Stomach smooth muscle (tissue), 2 donors: ENCODE measurements at regions not wholly inside any gene's neighbourhood (a gene's known extent, or its start where the extent isn't known, plus 50 kb on each side); places are given as distances from the start of the nearest gene placed in this dataset.
"Not testable (repeated sequence)": the region's sequence is repeated elsewhere in the genome, so short reads cannot be mapped to it uniquely, and the experiment has no call there.

Experiments
- H3K27ac ChIP-seq: one replicate; pipeline ENCODE4 v1.7.0; 2013; ENCODE audit warnings: mild to moderate bottlenecking, low read length, inconsistent platforms
- H3K27me3 ChIP-seq, 2 donors: one replicate each; pipeline ENCODE4 v1.7.0; 2013; ENCODE audit warnings: low read length in 2 of 2; ENCODE audit not compliant: insufficient read depth in 2 of 2, control insufficient read depth in 1 of 2
- H3K36me3 ChIP-seq, 2 donors: one replicate each; pipeline ENCODE4 v1.7.0; 2013; ENCODE audit warnings: low read length in 2 of 2; ENCODE audit not compliant: control insufficient read depth in 2 of 2, insufficient read depth in 2 of 2
- H3K4me1 ChIP-seq: one replicate; pipeline ENCODE4 v1.7.0; 2013; ENCODE audit warnings: low read length; ENCODE audit not compliant: control insufficient read depth, insufficient read depth
- H3K4me3 ChIP-seq, 2 donors: one replicate each; pipeline ENCODE4 v1.7.0; 2013; ENCODE audit warnings: low read length in 2 of 2
- H3K9ac ChIP-seq, 2 donors: one replicate each; pipeline ENCODE4 v1.7.0; 2013; ENCODE audit warnings: low read length in 2 of 2, mild to moderate bottlenecking in 1 of 2
- H3K9me3 ChIP-seq, 2 donors: one replicate each; pipeline ENCODE4 v1.7.0; 2013; ENCODE audit warnings: low read length in 2 of 2; ENCODE audit not compliant: control insufficient read depth in 2 of 2
- donor health status: healthy.
- donor health status: Pancreatic carcinoma.

- not testable (repeated sequence) for H3K4me3 ChIP-seq
- H3K4me1 ChIP-seq = peaks cover 25% of the 10 kb centered on the region
Observed at GRCh38 chr16:29285151-29285885, 121.2 kb downstream of the NPIPB11 start.

GRCh38 chr16:29284723-29285122 lies 121.8 kb downstream of the NPIPB11 start:
- H3K9me3 ChIP-seq, H3K27me3 ChIP-seq, H3K36me3 ChIP-seq, H3K4me3 ChIP-seq, H3K27ac ChIP-seq, H3K9ac ChIP-seq: not testable (repeated sequence)
- peaks cover 21% of the 10 kb centered on the region for H3K4me1 ChIP-seq

More at GRCh38 chr16:29285151-29285885, 121.2 kb downstream of the NPIPB11 start:
- H3K27me3 ChIP-seq, H3K9me3 ChIP-seq, H3K36me3 ChIP-seq, H3K27ac ChIP-seq, H3K9ac ChIP-seq: not testable (repeated sequence)

GRCh38 chr16:29284159-29284558 lies 122.4 kb downstream of the NPIPB11 start:
- H3K4me1 ChIP-seq = peaks cover 15% of the 10 kb centered on the region
- not testable (repeated sequence) for H3K27ac ChIP-seq, H3K27me3 ChIP-seq, H3K9ac ChIP-seq, H3K9me3 ChIP-seq, H3K4me3 ChIP-seq, H3K36me3 ChIP-seq

- not testable (repeated sequence) for H3K4me3 ChIP-seq, H3K9me3 ChIP-seq, H3K36me3 ChIP-seq, H3K27ac ChIP-seq, H3K4me1 ChIP-seq, H3K9ac ChIP-seq, H3K27me3 ChIP-seq
Observed at GRCh38 chr16:29278097-29278871, 128.2 kb downstream of the NPIPB11 start.

- H3K9ac ChIP-seq, H3K27me3 ChIP-seq, H3K36me3 ChIP-seq, H3K27ac ChIP-seq, H3K9me3 ChIP-seq, H3K4me3 ChIP-seq: not testable (repeated sequence)
- peaks cover 10% of the 10 kb centered on the region for H3K4me1 ChIP-seq
Observed at GRCh38 chr16:29276446-29276845, 130.1 kb downstream of the NPIPB11 start.

- H3K27me3 ChIP-seq, H3K9ac ChIP-seq, H3K27ac ChIP-seq, H3K9me3 ChIP-seq, H3K36me3 ChIP-seq, H3K4me3 ChIP-seq: not testable (repeated sequence)
- H3K4me1 ChIP-seq = peaks cover 14% of the 10 kb centered on the region
Observed at GRCh38 chr16:29274055-29275035, 132.2 kb downstream of the NPIPB11 start.

- not testable (repeated sequence) for H3K9me3 ChIP-seq, H3K27ac ChIP-seq, H3K9ac ChIP-seq, H3K27me3 ChIP-seq, H3K4me3 ChIP-seq, H3K36me3 ChIP-seq
- peaks cover 21% of the 10 kb centered on the region for H3K4me1 ChIP-seq
Observed at GRCh38 chr16:29273298-29274054, 133.0 kb downstream of the NPIPB11 start.

GRCh38 chr16:29271721-29272675 lies 134.5 kb downstream of the NPIPB11 start:
- H3K9ac ChIP-seq, H3K36me3 ChIP-seq, H3K27me3 ChIP-seq, H3K27ac ChIP-seq, H3K4me3 ChIP-seq, H3K9me3 ChIP-seq: not testable (repeated sequence)
- peaks cover 26% of the 10 kb centered on the region for H3K4me1 ChIP-seq

GRCh38 chr16:29270923-29271322 lies 135.6 kb downstream of the NPIPB11 start:
- H3K9ac ChIP-seq, H3K4me3 ChIP-seq, H3K36me3 ChIP-seq, H3K27me3 ChIP-seq, H3K9me3 ChIP-seq, H3K27ac ChIP-seq: not testable (repeated sequence)
- H3K4me1 ChIP-seq = peaks cover 27% of the 10 kb centered on the region
